ENCODE measurements at regions not wholly inside any gene's neighbourhood (a gene's known extent, or its start where the extent isn't known, plus 50 kb on each side); places are given as distances from the start of the nearest gene placed in this dataset.

- no peak for TF ChIP-seq CTCF (conservative IDR thresholded peaks at IDR 0.05; ENCODE audit: low read depth, low read length)
- DNase-seq (ENCODE audit: low read depth), result no peak
- H3K4me3 ChIP-seq (ENCODE audit: low read length), result no peak overlapping the region
These were observed 253.8 kb downstream of the BMP7 start for GRCh38 chr20:57012691-57013090.

GRCh38 chr20:57013217-57013616 lies 253.2 kb downstream of the BMP7 start:
- H3K4me3 ChIP-seq (ENCODE audit: low read length), result no peak overlapping the region
- TF ChIP-seq CTCF (conservative IDR thresholded peaks at IDR 0.05; ENCODE audit: low read depth, low read length), result no peak
- DNase-seq (ENCODE audit: low read depth), result no peak

GRCh38 chr20:57013741-57014140 lies 252.7 kb downstream of the BMP7 start:
- no peak for DNase-seq (ENCODE audit: low read depth)
- H3K4me3 ChIP-seq (ENCODE audit: low read length), result no peak overlapping the region
- TF ChIP-seq CTCF (conservative IDR thresholded peaks at IDR 0.05; ENCODE audit: low read depth, low read length), result no peak

GRCh38 chr20:57020364-57020763 lies 246.1 kb downstream of the BMP7 start:
- DNase-seq (ENCODE audit: low read depth), result no peak
- no peak overlapping the region for H3K4me3 ChIP-seq (ENCODE audit: low read length)
- TF ChIP-seq CTCF (conservative IDR thresholded peaks at IDR 0.05; ENCODE audit: low read depth, low read length), result no peak

- no peak for DNase-seq (ENCODE audit: low read depth)
- H3K4me3 ChIP-seq (ENCODE audit: low read length), result no peak overlapping the region
- no peak for TF ChIP-seq CTCF (conservative IDR thresholded peaks at IDR 0.05; ENCODE audit: low read depth, low read length)
These were observed 244.1 kb downstream of the BMP7 start for GRCh38 chr20:57022306-57022705.

GRCh38 chr20:57023007-57023406 lies 243.4 kb downstream of the BMP7 start:
- no peak for DNase-seq (ENCODE audit: low read depth)
- no peak for TF ChIP-seq CTCF (conservative IDR thresholded peaks at IDR 0.05; ENCODE audit: low read depth, low read length)
- H3K4me3 ChIP-seq (ENCODE audit: low read length), result no peak overlapping the region

GRCh38 chr20:57023997-57024396 lies 242.4 kb downstream of the BMP7 start:
- H3K4me3 ChIP-seq (ENCODE audit: low read length), result no peak overlapping the region
- no peak for TF ChIP-seq CTCF (conservative IDR thresholded peaks at IDR 0.05; ENCODE audit: low read depth, low read length)
- DNase-seq (ENCODE audit: low read depth), result no peak

Measured in retinal pigment epithelial cell (primary cell).